A549 (cell line): ENCODE measurements at regions not wholly inside any gene's neighbourhood (a gene's known extent, or its start where the extent isn't known, plus 50 kb on each side); places are given as distances from the start of the nearest gene placed in this dataset.

Experiments used
- ATAC-seq, 2 experiments: fragments of 200-7000 bp in 1 of 2; fragments of >200 bp in 1 of 2; cut with Nextera tagmentation in 1 of 2; cut with Tn5 transposase in 1 of 2; 3 replicates each; pipeline versions ENCODE4 v1.8.0 to v1.9.1; 2018 to 2020; ENCODE audit warnings: mild to moderate bottlenecking in 1 of 2, moderate library complexity in 1 of 2
- CTCF ChIA-PET: fragments of 300-600 bp; sonication (Branson Sonifier 250); formaldehyde crosslinking; extraction: SDS; loops from one replicate; lab custom pipeline; 2021; ENCODE audit warnings: antibody characterized with exemption, inconsistent platforms; lab: Yijun Ruan, JAX
- POLR2A ChIA-PET: fragments of 350-600 bp; formaldehyde crosslinking; extraction: SDS; loops from one replicate; lab custom pipeline; 2021; ENCODE audit warnings: antibody characterized with exemption, inconsistent platforms; lab: Yijun Ruan, JAX
- DNase-seq, 2 experiments: peaks; one replicate each; pipeline versions ENCODE4 v3.0.0 to v3.0.0-alpha.2; 2011 to 2016; ENCODE audit warnings: low read depth in 1 of 2, low spot score in 1 of 2
- FAIRE-seq: peaks from 2 replicates; lab custom pipeline; 2011; peaks lifted over from hg19 to GRCh38; lab: Jason Lieb, UNC
- H3K27ac ChIP-seq, 2 experiments: fragments of >200 bp; sonication (Bioruptor Twin); formaldehyde crosslinking; 3 replicates each; pipeline ENCODE4 v1.5.1; 2016 to 2017
- H3K4me1 ChIP-seq: fragments of >200 bp; sonication (Bioruptor Twin); formaldehyde crosslinking; 3 replicates; pipeline ENCODE4 v1.6.1; 2016
- H3K4me2 ChIP-seq: fragments of >200 bp; sonication (Bioruptor Twin); formaldehyde crosslinking; 3 replicates; pipeline ENCODE4 v1.6.1; 2016
- H3K4me3 ChIP-seq: fragments of >200 bp; sonication (Bioruptor Twin); formaldehyde crosslinking; 3 replicates; pipeline ENCODE4 v1.5.1; 2016
- H3K9me3 ChIP-seq: fragments of >200 bp; sonication (Bioruptor Twin); formaldehyde crosslinking; 3 replicates; pipeline ENCODE4 v1.6.1; 2016
- BHLHE40 ChIP-seq: IDR thresholded peaks from 2 replicates; pipeline ENCODE4 v1.6.1; 2012; ENCODE audit warnings: low read depth, low read length, inconsistent platforms
- CBX8 ChIP-seq: fragments of 200-600 bp; sonication (generic); IDR thresholded peaks from 2 replicates; pipeline ENCODE4 v1.6.1; 2016
- CHD2 ChIP-seq: fragments of 150-350 bp; IDR thresholded peaks from 2 replicates; pipeline ENCODE4 v1.6.1; 2014; ENCODE audit warnings: low read length; ENCODE audit not compliant: partially characterized antibody
- CHD4 ChIP-seq: fragments of 200-600 bp; sonication (generic); IDR thresholded peaks from 2 replicates; pipeline ENCODE4 v1.6.1; 2016; ENCODE audit warnings: antibody characterized with exemption, mild to moderate bottlenecking, borderline replicate concordance
- EHF ChIP-seq: fragments of 250-450 bp; sonication (Bioruptor Pico); IDR thresholded peaks from 2 replicates; pipeline ENCODE4 v1.5.0; 2020; ENCODE audit warnings: mild to moderate bottlenecking
- EP300 ChIP-seq, 2 experiments: fragments of >200 bp; sonication (Bioruptor Twin); formaldehyde crosslinking; IDR thresholded peaks; 2 replicates in 1 of 2; 3 replicates in 1 of 2; pipeline ENCODE4 v1.6.1; 2016 to 2017
- FOSB ChIP-seq: fragments of 250-450 bp; sonication (Bioruptor Pico); IDR thresholded peaks from 2 replicates; pipeline ENCODE4 v1.5.0; 2020; ENCODE audit warnings: mild to moderate bottlenecking, moderate library complexity
- FOXS1 ChIP-seq: fragments of 250-450 bp; sonication (Bioruptor Pico); IDR thresholded peaks from 2 replicates; pipeline ENCODE4 v1.5.0; 2020; ENCODE audit warnings: mild to moderate bottlenecking, moderate library complexity
- GATA3 ChIP-seq: IDR thresholded peaks from 2 replicates; pipeline ENCODE4 v1.6.1; 2012; ENCODE audit warnings: borderline replicate concordance
- HDAC2 ChIP-seq: fragments of 200-600 bp; sonication (generic); IDR thresholded peaks from 2 replicates; pipeline ENCODE4 v1.6.1; 2016
- HEYL ChIP-seq: fragments of 250-450 bp; sonication (Bioruptor Pico); IDR thresholded peaks from 2 replicates; pipeline ENCODE4 v1.8.0; 2021; ENCODE audit warnings: mild to moderate bottlenecking, moderate library complexity
- HOXB5 ChIP-seq: fragments of 250-450 bp; sonication (Bioruptor Pico); IDR thresholded peaks from 2 replicates; pipeline ENCODE4 v1.5.0; 2020; ENCODE audit warnings: mild to moderate bottlenecking, moderate library complexity
- JUNB ChIP-seq: fragments of >200 bp; sonication (Bioruptor Twin); formaldehyde crosslinking; IDR thresholded peaks from 2 replicates; pipeline ENCODE4 v1.6.1; 2016
- KDM5A ChIP-seq: fragments of 200-600 bp; sonication (generic); IDR thresholded peaks from 2 replicates; pipeline ENCODE4 v1.6.1; 2016; ENCODE audit warnings: antibody characterized with exemption, mild to moderate bottlenecking
- MAFK ChIP-seq: fragments of 450-650 bp; IDR thresholded peaks from 2 replicates; pipeline ENCODE4 v1.6.1; 2014; ENCODE audit not compliant: partially characterized antibody
- MAZ ChIP-seq: fragments of 150-350 bp; IDR thresholded peaks from 2 replicates; pipeline ENCODE4 v1.6.1; 2014; ENCODE audit warnings: antibody characterized with exemption, low read depth, low read length, borderline replicate concordance
- MYC ChIP-seq: IDR thresholded peaks from 2 replicates; pipeline ENCODE4 v1.6.1; 2012; ENCODE audit warnings: mild to moderate bottlenecking, inconsistent platforms, low read length, improper control_type of control experiment, borderline replicate concordance
- PHF8 ChIP-seq: fragments of 200-600 bp; sonication (generic); IDR thresholded peaks from 2 replicates; pipeline ENCODE4 v1.6.1; 2016; ENCODE audit warnings: low read depth, mild to moderate bottlenecking, antibody characterized with exemption, moderate library complexity, borderline replicate concordance
- POLR2AphosphoS2 ChIP-seq: conservative IDR thresholded peaks from 2 replicates; pipeline ENCODE4 v1.6.1; 2012; ENCODE audit warnings: low read length, improper control_type of control experiment, inconsistent platforms
- RCOR1 ChIP-seq: fragments of 150-350 bp; IDR thresholded peaks from 2 replicates; pipeline ENCODE4 v1.6.1; 2014; ENCODE audit warnings: antibody characterized with exemption, low read length, low read depth
- RFX5 ChIP-seq: fragments of 450-650 bp; IDR thresholded peaks from 2 replicates; pipeline ENCODE4 v1.7.1; 2014; ENCODE audit warnings: antibody characterized with exemption, mild to moderate bottlenecking, moderate library complexity
- RNF2 ChIP-seq: fragments of 200-600 bp; sonication (generic); IDR thresholded peaks from 2 replicates; pipeline ENCODE4 v1.6.1; 2016; ENCODE audit warnings: low read depth, mild to moderate bottlenecking, antibody characterized with exemption, moderate library complexity, borderline replicate concordance
- SMC3 ChIP-seq: fragments of >200 bp; sonication (Bioruptor Twin); formaldehyde crosslinking; IDR thresholded peaks from 3 replicates; pipeline ENCODE4 v1.6.1; 2018; ENCODE audit warnings: inconsistent platforms
- TFCP2L1 ChIP-seq: fragments of 250-450 bp; sonication (Bioruptor Pico); IDR thresholded peaks from 2 replicates; pipeline ENCODE4 v1.5.0; 2021; ENCODE audit warnings: mild to moderate bottlenecking
- WGBS: methylation state at CpG from one replicate; pipeline ENCODE4 v1.1.6; 2017; ENCODE audit errors: missing lambda C conversion rate; 5-methylcytosine and 5-hydroxymethylcytosine counted together
- TF ChIP-seq, protein P1 (sequence below): fragments of 150-350 bp; IDR thresholded peaks from 2 replicates; pipeline ENCODE4 v1.6.1; 2014; ENCODE audit warnings: low read depth, mild to moderate bottlenecking, low read length
- TF ChIP-seq, protein P2 (sequence below): IDR thresholded peaks from 2 replicates; pipeline ENCODE4 v1.6.1; 2012
- TF ChIP-seq, protein P3 (sequence below): IDR thresholded peaks from 2 replicates; pipeline ENCODE4 v1.6.1; 2012; ENCODE audit warnings: low read depth, borderline replicate concordance

- DNase-seq (no peak), FAIRE-seq (no peak), ATAC-seq (no peak)
- no peak for TF ChIP-seq HEYL (CRISPR knock-in tag)
- TF ChIP-seq CBX8 = no peak
- TF ChIP-seq CHD4 = no peak
- no peak for TF ChIP-seq EHF (CRISPR knock-in tag)
- TF ChIP-seq MAFK = no peak
- TF ChIP-seq HDAC2 = no peak
- TF ChIP-seq, protein P1, sequence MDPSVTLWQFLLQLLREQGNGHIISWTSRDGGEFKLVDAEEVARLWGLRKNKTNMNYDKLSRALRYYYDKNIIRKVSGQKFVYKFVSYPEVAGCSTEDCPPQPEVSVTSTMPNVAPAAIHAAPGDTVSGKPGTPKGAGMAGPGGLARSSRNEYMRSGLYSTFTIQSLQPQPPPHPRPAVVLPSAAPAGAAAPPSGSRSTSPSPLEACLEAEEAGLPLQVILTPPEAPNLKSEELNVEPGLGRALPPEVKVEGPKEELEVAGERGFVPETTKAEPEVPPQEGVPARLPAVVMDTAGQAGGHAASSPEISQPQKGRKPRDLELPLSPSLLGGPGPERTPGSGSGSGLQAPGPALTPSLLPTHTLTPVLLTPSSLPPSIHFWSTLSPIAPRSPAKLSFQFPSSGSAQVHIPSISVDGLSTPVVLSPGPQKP = no peak
- TF ChIP-seq TFCP2L1 = no peak
- TF ChIP-seq CHD2 = no peak
- no peak for TF ChIP-seq FOXS1
- TF ChIP-seq POLR2AphosphoS2 = no peak
- TF ChIP-seq MYC = no peak
- TF ChIP-seq MAZ = no peak
- TF ChIP-seq BHLHE40 = no peak
- no peak for TF ChIP-seq JUNB
- no peak for TF ChIP-seq GATA3
- TF ChIP-seq KDM5A = no peak
- TF ChIP-seq, protein P2, sequence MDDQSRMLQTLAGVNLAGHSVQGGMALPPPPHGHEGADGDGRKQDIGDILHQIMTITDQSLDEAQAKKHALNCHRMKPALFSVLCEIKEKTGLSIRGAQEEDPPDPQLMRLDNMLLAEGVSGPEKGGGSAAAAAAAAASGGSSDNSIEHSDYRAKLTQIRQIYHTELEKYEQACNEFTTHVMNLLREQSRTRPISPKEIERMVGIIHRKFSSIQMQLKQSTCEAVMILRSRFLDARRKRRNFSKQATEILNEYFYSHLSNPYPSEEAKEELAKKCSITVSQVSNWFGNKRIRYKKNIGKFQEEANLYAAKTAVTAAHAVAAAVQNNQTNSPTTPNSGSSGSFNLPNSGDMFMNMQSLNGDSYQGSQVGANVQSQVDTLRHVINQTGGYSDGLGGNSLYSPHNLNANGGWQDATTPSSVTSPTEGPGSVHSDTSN = no peak
- no peak for TF ChIP-seq HOXB5
- ChIA-PET POLR2A (no interaction called here), CTCF (no interaction called here)
- Histone ChIP-seq H3K4me1 (no peaks in the 10 kb centered on the region), H3K4me3 (no peak overlapping the region), H3K9me3 (0 out of 3 replicates have a peak, but pooled peaks cover 4% of the 10 kb centered on the region), H3K27ac (no peak overlapping the region), H3K4me2 (no peak overlapping the region)
- WGBS = 20% methylated on average over 3 of the region's 3 CpGs
Measured at GRCh38 chr16:64182985-64183384, 938.9 kb downstream of the CDH11 start.

DNA sequence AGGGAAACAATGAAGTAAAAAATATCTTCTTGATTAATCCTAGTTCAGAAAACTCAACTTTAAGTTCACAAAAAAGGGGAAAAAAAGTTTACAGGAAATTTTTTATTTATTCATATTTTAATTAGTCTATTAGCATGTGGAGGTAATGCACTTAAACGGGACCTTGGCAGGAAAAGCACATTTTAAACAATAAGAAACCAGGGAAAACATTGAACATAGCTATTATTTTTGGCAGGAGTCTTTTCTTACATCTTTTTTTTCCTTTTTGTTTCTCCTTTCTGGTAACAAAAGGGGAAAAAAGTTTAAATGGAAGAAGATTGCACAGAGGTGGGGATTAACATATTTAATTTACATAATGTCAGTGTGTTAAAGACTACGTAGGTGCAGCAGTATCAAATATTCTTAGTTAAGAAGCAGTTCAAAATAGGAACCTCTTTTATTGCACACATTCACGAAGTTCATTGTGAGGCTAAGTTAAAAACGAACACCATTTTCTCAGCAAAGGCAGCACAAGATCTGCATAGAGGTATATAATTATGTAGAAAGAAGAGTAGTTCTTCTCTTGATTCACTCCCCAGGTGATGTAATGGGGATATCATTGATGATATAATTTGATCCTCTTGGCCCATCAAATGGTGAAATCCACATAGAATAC, 940.5 kb downstream of the CDH11 start:
- H3K27ac ChIP-seq = no peak overlapping the region
- H3K4me2 ChIP-seq = no peak overlapping the region
- FAIRE-seq (no peak), ATAC-seq (no peak), DNase-seq (no peak)
- ChIA-PET CTCF (no interaction called here), POLR2A (no interaction called here)
- no peak overlapping the region for H3K4me3 ChIP-seq
- H3K9me3 ChIP-seq = peaks cover 4% of the 10 kb centered on the region; the same call in 1 of the 3 replicates
- H3K4me1 ChIP-seq = no peaks in the 10 kb centered on the region
- 9% methylated on average over 4 of the region's 4 CpGs for WGBS
- TF ChIP-seq, protein P3, sequence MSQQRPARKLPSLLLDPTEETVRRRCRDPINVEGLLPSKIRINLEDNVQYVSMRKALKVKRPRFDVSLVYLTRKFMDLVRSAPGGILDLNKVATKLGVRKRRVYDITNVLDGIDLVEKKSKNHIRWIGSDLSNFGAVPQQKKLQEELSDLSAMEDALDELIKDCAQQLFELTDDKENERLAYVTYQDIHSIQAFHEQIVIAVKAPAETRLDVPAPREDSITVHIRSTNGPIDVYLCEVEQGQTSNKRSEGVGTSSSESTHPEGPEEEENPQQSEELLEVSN = no peak

GRCh38 chr16:64180136-64180900, 941.5 kb downstream of the CDH11 start:
- CTCF ChIA-PET = no interaction called here
- TF ChIP-seq FOSB (CRISPR knock-in tag) (no peak), SMC3 (no peak), PHF8 (no peak), EP300 (IDR thresholded peaks at IDR 0.05) (no peak), RNF2 (no peak), RCOR1 (no peak), RFX5 (no peak), TFCP2L1 (no peak)
- TF ChIP-seq, protein P3 = no peak
- no peak for DNase-seq
- 5% methylated on average over 4 of the region's 4 CpGs for WGBS
- no peak for ATAC-seq
- H3K4me3 ChIP-seq = no peak overlapping the region
- no peaks in the 10 kb centered on the region for H3K4me1 ChIP-seq
- no peak for FAIRE-seq
- peaks cover 4% of the 10 kb centered on the region; the same call in 1 of the 3 replicates for H3K9me3 ChIP-seq
- no peak overlapping the region for H3K4me2 ChIP-seq
- H3K27ac ChIP-seq = no peak overlapping the region
- POLR2A ChIA-PET = no interaction called here
